Activated T-cell treated with anti-CD3 and anti-CD28 coated beads, Interleukin-2, amount 50 U/mL, for 24 hours (primary cell): ENCODE measurements at regions not wholly inside any gene's neighbourhood (a gene's known extent, or its start where the extent isn't known, plus 50 kb on each side); places are given as distances from the start of the nearest gene placed in this dataset.
A peak's percentile ranks its signal among the peaks of the same experiment; 100 is the strongest.

Experiments
- DNase-seq: peaks from one replicate; pipeline ENCODE4 v3.0.0-alpha.2; 2020
- H3K27ac Mint-ChIP-seq: 2 replicates; pipeline ENCODE4 v1.8.0; 2020; ENCODE audit warnings: mild to moderate bottlenecking, mixed read lengths
- H3K27me3 Mint-ChIP-seq: 2 replicates; pipeline ENCODE4 v1.8.0; 2020; ENCODE audit warnings: mixed read lengths
- H3K36me3 Mint-ChIP-seq: 2 replicates; pipeline ENCODE4 v1.8.0; 2020; ENCODE audit warnings: low read depth, mixed read lengths
- H3K4me1 Mint-ChIP-seq: 2 replicates; pipeline ENCODE4 v1.8.0; 2020; ENCODE audit warnings: low read depth, mixed read lengths
- H3K4me3 Mint-ChIP-seq: 2 replicates; pipeline ENCODE4 v1.8.0; 2020; ENCODE audit warnings: mild to moderate bottlenecking, moderate library complexity, mixed read lengths
- H3K9me3 Mint-ChIP-seq: 2 replicates; pipeline ENCODE4 v1.8.0; 2020; ENCODE audit warnings: mixed read lengths

DNA sequence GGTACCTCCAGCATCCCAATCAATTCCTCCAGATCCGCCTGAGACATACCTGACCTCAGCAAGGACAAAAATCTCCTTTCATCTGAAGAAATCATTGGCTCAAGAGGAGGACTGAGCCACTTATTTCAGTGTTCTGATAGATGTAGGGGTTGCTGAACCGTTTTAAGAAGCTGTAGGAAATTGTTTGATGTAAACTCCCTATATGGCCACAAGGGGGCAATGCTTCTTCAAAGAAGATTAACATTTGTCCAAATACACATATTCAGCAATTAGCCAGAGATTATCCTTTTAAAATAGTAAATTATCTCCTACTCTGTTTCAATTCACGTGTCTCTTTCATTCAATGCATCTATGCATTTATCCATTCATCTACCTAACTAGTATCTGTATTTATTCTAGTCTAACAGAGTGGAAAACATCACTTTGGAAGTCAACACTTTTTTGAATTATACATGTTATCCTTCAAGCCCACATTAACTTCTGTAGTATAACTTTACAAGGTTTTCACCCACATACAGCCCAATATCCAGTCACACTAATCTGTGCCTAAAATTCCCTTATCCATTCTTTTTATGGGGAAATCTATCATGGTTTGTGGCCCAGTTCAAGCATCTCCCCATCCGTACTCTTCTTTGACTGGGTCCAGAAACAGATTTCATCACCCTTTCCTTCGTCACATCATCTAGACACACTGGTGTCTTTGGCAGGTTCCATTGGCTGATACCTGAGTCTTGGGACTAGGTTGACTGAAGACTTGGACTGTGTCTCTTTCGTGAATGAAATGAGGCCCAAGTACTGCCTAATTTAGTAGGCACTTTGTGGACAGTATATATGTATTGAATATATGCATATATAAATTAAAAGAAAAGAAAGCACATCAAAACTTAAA, 411.0 kb upstream of the OR4E1 start:
- H3K4me1 Mint-ChIP-seq, result peaks cover 27% of the 10 kb centered on the region
- H3K4me3 Mint-ChIP-seq, result peak overlapping the region; percentile 56
- peak overlapping the region; percentile 84 for H3K27ac Mint-ChIP-seq
- H3K36me3 Mint-ChIP-seq, result no peaks in the 10 kb centered on the region
- H3K9me3 Mint-ChIP-seq, result no peaks in the 10 kb centered on the region
- no peak for DNase-seq
- H3K27me3 Mint-ChIP-seq, result no peaks in the 10 kb centered on the region

DNA sequence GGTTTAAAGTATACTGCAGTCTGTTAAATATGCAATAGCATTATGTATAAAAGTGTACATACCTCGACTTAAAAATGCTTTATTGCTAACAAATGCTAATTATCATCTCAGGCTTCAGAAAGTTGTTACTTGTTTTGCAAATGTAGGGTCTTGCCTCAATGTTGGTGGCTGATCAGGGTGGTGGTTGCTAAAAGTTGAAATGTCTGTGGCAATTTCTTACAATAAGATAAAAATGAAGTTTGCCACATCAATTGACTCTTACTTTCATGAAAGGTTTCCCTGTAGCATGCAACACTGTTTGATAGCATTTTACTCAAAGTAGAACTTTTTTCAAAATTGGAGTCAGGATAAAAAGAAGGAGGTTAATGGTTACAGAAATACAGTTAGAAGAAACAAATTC, 407.7 kb upstream of the OR4E1 start:
- Mint-ChIP-seq H3K36me3 (no peaks in the 10 kb centered on the region), H3K9me3 (no peaks in the 10 kb centered on the region), H3K27me3 (no peaks in the 10 kb centered on the region), H3K4me3 (no peak overlapping the region), H3K4me1 (peaks cover 33% of the 10 kb centered on the region), H3K27ac (peak overlapping the region; percentile 33)
- DNase-seq, result no peak

DNA sequence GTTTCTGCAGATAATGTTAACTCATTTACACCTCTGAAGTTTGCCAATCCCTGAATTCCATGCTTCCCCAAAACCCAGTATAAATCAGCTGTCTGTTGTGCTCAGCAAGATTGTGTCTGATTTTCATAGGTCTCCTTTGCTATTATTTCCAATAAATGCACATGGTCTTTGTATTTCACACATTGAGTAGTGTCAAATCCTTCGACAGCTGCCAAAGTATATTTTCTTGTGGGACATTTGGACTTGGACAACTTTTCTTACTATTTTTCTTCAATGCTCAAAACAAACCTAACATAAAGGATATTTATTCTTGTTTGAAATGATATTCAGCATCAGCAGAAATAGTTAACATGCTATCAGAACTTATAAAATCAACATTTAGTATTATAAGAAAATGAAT, 406.1 kb upstream of the OR4E1 start:
- no peak for DNase-seq
- no peak overlapping the region for H3K4me3 Mint-ChIP-seq
- H3K27ac Mint-ChIP-seq, result no peak overlapping the region
- peaks cover 33% of the 10 kb centered on the region for H3K4me1 Mint-ChIP-seq
- H3K36me3 Mint-ChIP-seq, result no peaks in the 10 kb centered on the region
- H3K27me3 Mint-ChIP-seq, result no peaks in the 10 kb centered on the region
- H3K9me3 Mint-ChIP-seq, result no peaks in the 10 kb centered on the region

DNA sequence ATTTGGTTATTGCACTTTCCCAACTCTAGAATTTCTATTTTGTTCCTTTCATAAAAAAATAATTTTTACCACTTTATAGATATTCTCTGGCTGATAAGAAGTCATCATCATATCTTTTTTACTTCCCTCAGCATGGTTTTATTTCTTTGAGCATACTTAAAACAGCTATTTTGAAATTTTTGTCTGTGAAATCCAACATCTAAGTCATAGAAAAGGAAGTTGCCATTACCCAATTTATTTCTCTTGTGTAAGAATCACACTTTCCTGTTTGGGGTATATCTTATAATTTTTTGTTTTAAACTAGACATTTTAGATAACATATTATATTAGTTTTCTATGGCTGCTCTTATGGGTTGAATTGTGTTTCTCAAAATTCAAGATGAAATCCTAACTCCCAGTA, 400.2 kb upstream of the OR4E1 start:
- Mint-ChIP-seq H3K27ac (peak overlapping the region; percentile 72), H3K4me1 (peaks cover 47% of the 10 kb centered on the region), H3K4me3 (no peak overlapping the region), H3K9me3 (no peaks in the 10 kb centered on the region), H3K36me3 (peaks cover 3% of the 10 kb centered on the region), H3K27me3 (no peaks in the 10 kb centered on the region)
- no peak for DNase-seq

DNA sequence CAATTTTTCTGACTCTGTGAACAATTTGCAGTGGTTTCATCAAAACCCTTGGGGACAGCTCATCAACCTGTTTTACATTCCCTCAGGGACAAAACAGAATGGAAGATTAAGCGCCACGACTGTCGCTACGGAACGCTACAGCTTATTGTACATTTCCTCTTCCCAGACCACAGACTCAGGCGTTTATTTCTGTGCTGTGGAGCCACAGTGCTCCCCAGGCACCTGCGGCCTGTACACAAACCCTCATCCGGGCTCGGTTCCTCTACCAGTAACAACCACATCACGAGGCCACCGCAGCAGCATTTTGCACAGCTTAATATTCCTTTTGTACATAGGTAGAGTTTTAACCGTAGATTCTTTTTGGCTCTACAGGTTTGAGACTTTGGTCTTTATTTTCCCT, 397.4 kb upstream of the OR4E1 start:
- Mint-ChIP-seq H3K9me3 (no peaks in the 10 kb centered on the region), H3K4me1 (peaks cover 51% of the 10 kb centered on the region), H3K27ac (peak overlapping the region; percentile 91), H3K4me3 (peak overlapping the region; percentile 85), H3K27me3 (no peaks in the 10 kb centered on the region), H3K36me3 (peaks cover 3% of the 10 kb centered on the region)
- DNase-seq, result peak; percentile 35

DNA sequence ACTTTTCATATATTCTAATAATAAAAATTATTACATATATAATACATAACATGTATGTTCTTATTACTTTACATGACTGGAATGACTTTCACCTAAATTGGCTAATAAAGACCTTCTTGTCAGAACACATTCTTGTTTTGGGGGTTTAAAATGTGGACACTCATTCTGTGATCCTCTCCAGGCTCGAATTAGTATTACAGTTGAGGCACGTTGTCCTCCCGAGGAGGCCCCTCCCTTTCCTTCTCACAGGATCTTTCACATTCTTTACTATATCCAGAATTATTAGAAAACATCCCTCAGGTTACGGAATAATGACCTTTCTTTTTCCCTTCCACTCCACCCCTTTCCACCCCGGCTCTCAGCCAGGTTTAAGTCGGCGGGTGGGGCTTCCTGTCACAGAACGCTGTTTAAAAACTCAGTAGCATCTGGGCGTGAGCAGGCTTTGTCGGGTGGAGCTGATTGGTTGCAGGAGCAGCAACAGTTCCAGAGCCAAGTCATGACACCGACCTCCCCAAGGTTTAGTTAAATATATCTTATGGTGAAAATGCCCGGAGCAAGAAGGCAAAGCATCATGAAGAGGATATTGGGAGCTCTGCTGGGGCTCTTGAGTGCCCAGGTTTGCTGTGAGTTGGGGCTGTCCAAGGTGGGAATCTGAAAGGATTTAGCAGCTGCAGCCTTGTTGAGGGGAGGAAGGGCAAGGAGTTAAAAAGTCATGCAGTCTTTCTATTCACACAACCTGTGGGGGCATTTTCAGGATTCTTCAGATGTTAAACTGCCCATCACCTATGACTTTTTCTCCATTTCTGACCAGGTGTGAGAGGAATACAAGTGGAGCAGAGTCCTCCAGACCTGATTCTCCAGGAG, 396.7 kb upstream of the OR4E1 start:
- Mint-ChIP-seq H3K9me3 (no peaks in the 10 kb centered on the region), H3K27ac (peak overlapping the region; percentile 91), H3K4me1 (peaks cover 54% of the 10 kb centered on the region), H3K4me3 (peak overlapping the region; percentile 85), H3K27me3 (no peaks in the 10 kb centered on the region), H3K36me3 (peaks cover 3% of the 10 kb centered on the region)
- peak; percentile 57 for DNase-seq

DNA sequence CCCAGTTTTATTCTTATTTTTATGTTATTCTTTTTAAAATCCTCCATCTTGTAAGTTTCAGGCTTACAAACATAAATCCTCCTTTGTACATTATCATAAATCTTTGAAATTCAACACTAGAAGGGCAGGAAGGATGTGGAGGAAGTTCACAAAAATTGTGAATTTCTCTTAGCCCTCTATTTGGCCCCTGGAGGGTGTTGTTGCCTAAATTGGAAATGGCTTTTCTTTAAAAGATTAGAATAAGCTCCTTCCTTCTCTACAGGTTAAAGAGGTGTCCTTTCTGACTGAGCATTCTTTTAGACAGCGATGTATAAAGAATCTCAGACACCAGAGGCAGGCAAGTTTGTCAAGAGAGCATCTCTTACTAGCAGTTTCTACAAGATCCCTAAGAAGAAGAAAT, 391.7 kb upstream of the OR4E1 start:
- Mint-ChIP-seq H3K27me3 (no peaks in the 10 kb centered on the region), H3K9me3 (no peaks in the 10 kb centered on the region), H3K4me3 (peak overlapping the region; percentile 31), H3K27ac (peak overlapping the region; percentile 59), H3K4me1 (peaks cover 28% of the 10 kb centered on the region), H3K36me3 (no peaks in the 10 kb centered on the region)
- DNase-seq, result no peak

DNA sequence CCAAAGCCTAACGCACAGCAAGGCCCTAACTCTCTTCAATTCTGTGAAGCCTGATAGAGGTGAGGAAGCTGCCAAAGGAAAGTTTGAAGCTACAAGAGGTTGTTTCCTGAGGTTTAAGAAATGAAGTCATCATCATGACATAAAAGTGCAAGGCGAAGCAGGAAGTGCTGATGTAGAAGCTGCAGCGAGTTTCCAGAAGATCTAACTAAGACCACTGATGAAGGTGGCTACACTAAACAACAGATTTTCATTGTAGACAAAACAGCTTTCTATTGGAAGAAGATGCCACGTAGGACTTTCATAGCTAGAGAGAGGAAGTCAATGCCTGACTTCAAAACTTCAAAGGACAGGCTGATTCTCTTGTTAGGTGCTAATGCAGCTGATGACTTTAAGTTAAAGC, 385.6 kb upstream of the OR4E1 start:
- H3K4me1 Mint-ChIP-seq, result peaks cover 20% of the 10 kb centered on the region
- H3K4me3 Mint-ChIP-seq, result no peak overlapping the region
- peak overlapping the region; percentile 52 for H3K27ac Mint-ChIP-seq
- DNase-seq, result no peak
- H3K36me3 Mint-ChIP-seq, result no peaks in the 10 kb centered on the region
- H3K9me3 Mint-ChIP-seq, result peaks cover 3% of the 10 kb centered on the region
- H3K27me3 Mint-ChIP-seq, result no peaks in the 10 kb centered on the region

DNA sequence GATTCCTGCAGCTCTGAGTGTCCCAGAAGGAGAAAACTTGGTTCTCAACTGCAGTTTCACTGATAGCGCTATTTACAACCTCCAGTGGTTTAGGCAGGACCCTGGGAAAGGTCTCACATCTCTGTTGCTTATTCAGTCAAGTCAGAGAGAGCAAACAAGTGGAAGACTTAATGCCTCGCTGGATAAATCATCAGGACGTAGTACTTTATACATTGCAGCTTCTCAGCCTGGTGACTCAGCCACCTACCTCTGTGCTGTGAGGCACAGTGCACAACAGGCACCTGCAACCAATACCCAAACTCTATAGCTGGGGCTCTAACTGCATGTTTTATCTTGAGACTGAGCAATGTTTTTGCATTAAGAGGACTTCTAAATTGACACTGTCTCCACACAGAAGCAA, 379.2 kb upstream of the OR4E1 start:
- peaks cover 40% of the 10 kb centered on the region for H3K4me1 Mint-ChIP-seq
- H3K4me3 Mint-ChIP-seq, result peak overlapping the region; percentile 67
- no peak for DNase-seq
- no peaks in the 10 kb centered on the region for H3K27me3 Mint-ChIP-seq
- no peaks in the 10 kb centered on the region for H3K36me3 Mint-ChIP-seq
- H3K27ac Mint-ChIP-seq, result peak overlapping the region; percentile 89
- H3K9me3 Mint-ChIP-seq, result no peaks in the 10 kb centered on the region

DNA sequence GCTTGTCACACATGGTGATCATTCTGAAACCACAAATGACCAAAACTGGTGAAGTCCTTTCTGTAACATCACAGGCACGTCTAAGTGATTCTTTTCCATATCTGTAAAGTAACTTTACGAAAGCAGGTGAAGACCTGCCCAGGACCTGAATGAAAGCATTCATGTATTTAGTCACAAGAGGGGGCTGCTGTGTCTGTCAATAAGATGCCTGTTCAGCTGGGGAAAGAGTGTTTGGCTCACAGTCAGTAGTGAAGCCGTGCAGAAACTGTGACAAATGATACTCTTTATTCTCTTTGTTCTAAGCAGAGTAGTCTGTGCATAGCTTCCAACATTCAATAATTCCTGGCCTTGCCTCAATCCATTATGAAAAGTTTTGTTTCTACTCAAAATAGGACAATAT, 373.5 kb upstream of the OR4E1 start:
- peaks cover 42% of the 10 kb centered on the region for H3K4me1 Mint-ChIP-seq
- H3K4me3 Mint-ChIP-seq, result peak overlapping the region; percentile 49
- no peaks in the 10 kb centered on the region for H3K9me3 Mint-ChIP-seq
- H3K36me3 Mint-ChIP-seq, result no peaks in the 10 kb centered on the region
- peak overlapping the region; percentile 79 for H3K27ac Mint-ChIP-seq
- DNase-seq, result no peak
- no peaks in the 10 kb centered on the region for H3K27me3 Mint-ChIP-seq

DNA sequence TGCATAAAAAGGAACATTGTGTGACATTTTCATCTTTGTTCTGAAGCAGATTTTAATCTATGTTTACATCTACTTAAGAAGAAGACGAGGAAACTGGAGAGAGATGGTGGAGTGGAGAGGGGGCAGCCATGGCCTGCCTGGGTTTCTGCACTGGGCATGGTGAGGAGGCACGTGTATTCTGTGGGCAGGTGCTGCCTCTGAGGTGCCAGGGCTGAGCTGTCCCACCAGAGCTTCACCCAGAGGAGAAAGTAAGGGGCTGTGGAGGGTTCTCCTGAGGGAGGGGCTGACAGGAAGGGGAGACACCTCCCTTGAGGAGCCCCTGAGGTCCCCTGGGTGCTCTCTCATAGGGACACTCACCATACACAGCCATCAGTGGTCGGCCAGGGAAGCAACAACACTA, 372.4 kb upstream of the OR4E1 start:
- DNase-seq, result no peak
- Mint-ChIP-seq H3K36me3 (no peaks in the 10 kb centered on the region), H3K27ac (peak overlapping the region; percentile 79), H3K4me1 (peaks cover 46% of the 10 kb centered on the region), H3K4me3 (peak overlapping the region; percentile 25), H3K9me3 (no peaks in the 10 kb centered on the region), H3K27me3 (no peaks in the 10 kb centered on the region)

DNA sequence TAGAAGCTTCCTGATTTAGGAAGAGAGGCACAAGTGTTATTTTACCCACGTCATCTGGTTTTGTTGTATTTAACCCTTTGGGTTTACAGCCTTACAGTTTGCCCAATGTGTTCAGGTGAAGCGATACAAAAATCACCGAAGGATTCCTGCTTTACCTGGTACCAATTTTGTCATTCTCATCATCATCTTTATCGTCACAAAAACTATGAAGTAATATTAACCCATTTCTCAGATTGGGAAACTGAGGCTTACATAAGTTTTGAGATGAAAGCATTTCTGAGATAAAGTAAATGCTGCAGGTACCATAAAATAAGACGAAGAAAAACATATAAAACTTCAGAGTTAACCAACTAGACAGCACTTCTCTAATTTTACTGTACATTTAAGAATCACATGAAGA, 370.6 kb upstream of the OR4E1 start:
- no peak for DNase-seq
- H3K27me3 Mint-ChIP-seq, result no peaks in the 10 kb centered on the region
- H3K9me3 Mint-ChIP-seq, result no peaks in the 10 kb centered on the region
- H3K4me1 Mint-ChIP-seq, result peaks cover 46% of the 10 kb centered on the region
- H3K27ac Mint-ChIP-seq, result no peak overlapping the region
- no peak overlapping the region for H3K4me3 Mint-ChIP-seq
- no peaks in the 10 kb centered on the region for H3K36me3 Mint-ChIP-seq

DNA sequence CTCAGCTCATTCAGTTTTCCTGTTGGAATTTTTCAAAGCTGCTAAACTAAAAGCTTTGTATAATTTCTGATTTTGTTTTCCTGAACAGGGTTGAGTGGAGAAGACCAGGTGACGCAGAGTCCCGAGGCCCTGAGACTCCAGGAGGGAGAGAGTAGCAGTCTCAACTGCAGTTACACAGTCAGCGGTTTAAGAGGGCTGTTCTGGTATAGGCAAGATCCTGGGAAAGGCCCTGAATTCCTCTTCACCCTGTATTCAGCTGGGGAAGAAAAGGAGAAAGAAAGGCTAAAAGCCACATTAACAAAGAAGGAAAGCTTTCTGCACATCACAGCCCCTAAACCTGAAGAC, 367.1 kb upstream of the OR4E1 start:
- Mint-ChIP-seq H3K27ac (peak overlapping the region; percentile 82), H3K27me3 (no peaks in the 10 kb centered on the region), H3K36me3 (no peaks in the 10 kb centered on the region), H3K9me3 (no peaks in the 10 kb centered on the region), H3K4me3 (peak overlapping the region; percentile 75), H3K4me1 (peaks cover 20% of the 10 kb centered on the region)
- no peak for DNase-seq

DNA sequence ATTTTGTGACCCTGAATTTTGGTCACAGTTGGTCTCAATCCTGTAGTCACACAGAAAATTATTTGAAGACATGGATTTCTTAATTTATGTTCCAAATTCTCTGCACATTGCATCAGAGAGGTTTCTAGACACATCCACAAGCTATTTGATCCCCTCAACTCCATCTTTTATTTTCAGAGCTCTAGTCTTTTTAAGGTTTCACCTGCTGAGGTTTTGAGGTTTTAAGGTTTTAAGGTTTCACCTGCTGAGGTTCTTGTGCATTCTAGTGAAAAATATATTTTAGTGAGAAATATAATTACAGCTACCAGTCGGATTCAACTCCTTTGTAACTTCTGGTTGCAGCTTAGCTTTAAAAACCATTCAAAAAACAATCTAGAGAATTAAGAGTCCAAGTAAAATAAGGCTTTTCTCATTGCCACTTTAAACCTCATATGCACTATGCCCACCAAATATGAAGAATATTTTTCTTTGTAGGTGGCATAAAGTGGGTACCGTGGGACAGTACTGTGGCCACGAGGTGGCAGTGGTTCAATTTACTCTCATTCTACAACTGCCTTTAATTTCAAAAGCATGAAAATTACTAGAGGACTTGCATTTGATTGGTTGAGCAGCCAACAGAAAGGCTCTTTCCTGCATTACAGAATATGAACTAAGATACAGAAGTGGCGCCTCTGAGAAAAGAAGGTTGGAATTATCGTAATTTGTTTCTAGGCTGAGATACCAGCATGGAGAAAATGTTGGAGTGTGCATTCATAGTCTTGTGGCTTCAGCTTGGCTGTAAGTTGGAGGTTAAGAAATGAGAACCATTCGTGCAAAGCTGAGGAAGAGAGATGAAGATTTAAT, 366.5 kb upstream of the OR4E1 start:
- no peaks in the 10 kb centered on the region for H3K36me3 Mint-ChIP-seq
- H3K9me3 Mint-ChIP-seq, result no peaks in the 10 kb centered on the region
- H3K4me1 Mint-ChIP-seq, result peaks cover 20% of the 10 kb centered on the region
- peak overlapping the region; percentile 75 for H3K4me3 Mint-ChIP-seq
- peak overlapping the region; percentile 82 for H3K27ac Mint-ChIP-seq
- H3K27me3 Mint-ChIP-seq, result no peaks in the 10 kb centered on the region
- peak; percentile 30 for DNase-seq
